Fibroblast of mammary gland (primary cell): ENCODE measurements at regions not wholly inside any gene's neighbourhood (a gene's known extent, or its start where the extent isn't known, plus 50 kb on each side); places are given as distances from the start of the nearest gene placed in this dataset.

Experiments used
- DNase-seq: peaks from one replicate; pipeline ENCODE4 v3.0.0-alpha.2; 2010; ENCODE audit warnings: low read depth
- H3K4me3 ChIP-seq: 2 replicates; pipeline ENCODE4 v1.5.1; 2011; ENCODE audit warnings: low read depth, mild to moderate bottlenecking, low read length, moderate library complexity; ENCODE audit not compliant: control insufficient read depth
- CTCF ChIP-seq: conservative IDR thresholded peaks from 2 replicates; pipeline ENCODE4 v1.5.1; 2011; ENCODE audit warnings: low read depth, low read length, inconsistent platforms; ENCODE audit not compliant: control insufficient read depth, insufficient read depth

GRCh38 chr2:221064058-221064854, 507.8 kb downstream of the EPHA4 start:
- no peak overlapping the region for H3K4me3 ChIP-seq
- TF ChIP-seq CTCF: no peak

DNA sequence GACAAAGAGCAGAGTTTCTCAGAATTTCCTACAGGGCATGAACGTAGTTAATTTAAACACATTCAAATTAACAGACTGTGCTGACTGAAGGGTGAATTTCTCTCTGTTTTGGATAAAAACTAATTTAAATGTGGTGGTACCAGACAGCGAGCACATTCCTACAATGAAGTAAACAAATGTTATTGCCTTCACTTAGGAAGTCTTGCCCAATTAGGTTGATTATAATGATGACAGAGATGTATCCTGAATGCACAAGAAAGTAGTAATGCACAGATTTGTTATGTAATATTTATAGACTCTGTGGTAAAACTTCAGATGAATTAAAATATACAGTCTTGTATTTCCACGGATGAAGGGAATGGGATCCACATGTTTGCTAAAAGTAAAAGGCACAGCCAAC, 507.2 kb downstream of the EPHA4 start:
- TF ChIP-seq CTCF: no peak
- no peak for DNase-seq
- no peak overlapping the region for H3K4me3 ChIP-seq

More at GRCh38 chr2:221064058-221064854, 507.8 kb downstream of the EPHA4 start:
- no peak for DNase-seq

DNA sequence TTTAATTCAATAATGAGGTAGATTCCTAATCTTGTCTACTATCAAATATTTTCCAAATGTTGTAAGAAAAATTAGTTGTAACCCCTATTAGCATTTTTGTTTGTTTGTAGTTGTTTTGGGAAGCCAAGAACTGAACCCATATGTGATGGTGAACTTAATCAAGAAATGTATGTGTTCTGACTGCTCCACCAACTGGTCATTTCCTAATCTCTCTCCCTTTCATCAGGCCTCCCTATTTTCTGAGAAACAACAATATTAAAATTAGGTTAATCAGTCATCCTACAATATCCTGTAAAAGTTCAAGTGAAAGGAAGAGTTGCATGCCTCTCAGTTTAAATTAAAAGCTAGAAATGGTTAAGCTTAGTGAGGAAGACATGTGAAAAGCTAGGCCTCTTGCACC, 504.0 kb downstream of the EPHA4 start:
- TF ChIP-seq CTCF: no peak
- H3K4me3 ChIP-seq: no peak overlapping the region
- DNase-seq: no peak

DNA sequence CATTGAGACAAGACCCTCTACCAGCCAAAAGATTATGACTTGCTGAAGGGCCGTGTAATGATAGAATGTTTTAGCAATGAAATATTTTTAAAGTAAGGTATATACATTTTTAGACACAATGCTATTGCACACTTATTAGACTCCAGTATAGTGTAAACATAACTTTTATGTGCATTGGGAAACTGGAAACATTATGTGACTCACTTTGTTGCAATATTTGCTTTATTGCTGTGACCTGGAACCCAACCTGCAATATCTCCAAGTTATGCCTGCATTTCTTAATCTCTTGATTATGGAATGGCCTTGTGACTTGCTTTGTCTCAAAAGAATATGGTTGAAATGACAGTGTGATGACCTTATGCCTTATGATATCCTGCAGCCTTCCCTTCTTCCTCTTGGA, 502.0 kb downstream of the EPHA4 start:
- no peak for TF ChIP-seq CTCF
- H3K4me3 ChIP-seq: no peak overlapping the region
- no peak for DNase-seq

- no peak overlapping the region for H3K4me3 ChIP-seq
- DNase-seq: no peak
- no peak for TF ChIP-seq CTCF
Measured at GRCh38 chr2:221073326-221074049, 498.6 kb downstream of the EPHA4 start.

DNA sequence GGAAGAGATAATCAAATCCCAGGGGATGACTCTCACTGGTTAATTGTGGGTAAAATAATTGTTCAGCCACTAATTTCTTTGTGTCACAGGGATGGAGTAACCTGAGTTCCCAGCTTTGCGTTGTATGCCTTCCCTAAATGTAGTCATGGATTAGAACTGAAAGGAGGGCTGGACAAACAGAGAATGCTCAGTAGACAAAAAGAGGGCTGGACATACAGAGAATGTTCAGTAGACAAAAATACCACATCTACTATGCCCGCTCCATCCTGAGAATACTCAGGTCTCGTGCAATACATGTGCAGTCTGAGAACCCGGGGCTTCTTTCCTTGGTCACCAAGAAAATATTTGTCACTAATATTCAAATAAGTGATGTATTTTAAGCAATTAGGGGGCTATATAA, 497.9 kb downstream of the EPHA4 start:
- TF ChIP-seq CTCF: no peak
- no peak for DNase-seq
- no peak overlapping the region for H3K4me3 ChIP-seq
